HCT116 (cell line): ENCODE measurements at regions not wholly inside any gene's neighbourhood (a gene's known extent, or its start where the extent isn't known, plus 50 kb on each side); places are given as distances from the start of the nearest gene placed in this dataset.

Source experiments
- ATAC-seq: fragments of 200-7000 bp; cut with Tn5 transposase; 2 replicates; pipeline ENCODE4 v1.9.1; 2020; ENCODE audit warnings: mild to moderate bottlenecking, moderate library complexity
- BruUV-seq: library from RNA; stranded (reverse); fragments of 400-500 nt; replicated peaks from 2 replicates; lab custom pipeline; 2021; lab: Mats Ljungman, UMichigan
- CTCF ChIA-PET: fragments of 300-600 bp; sonication (Branson Sonifier 250); formaldehyde crosslinking; loops from one replicate; lab custom pipeline; 2021; ENCODE audit warnings: antibody characterized with exemption; lab: Charles Lee
- POLR2A ChIA-PET: fragments of 300-600, 350-600 bp; sonication (Branson Sonifier 250); formaldehyde crosslinking; loops from one replicate; lab custom pipeline; 2021; ENCODE audit warnings: antibody characterized with exemption; lab: Charles Lee
- RAD21 ChIA-PET, 2 experiments: fragments of 300-600 bp; sonication (Branson Sonifier 250); formaldehyde crosslinking; loops; one replicate each; lab custom pipeline; 2023; ENCODE audit warnings: low total read pairs in 2 of 2; ENCODE audit not compliant: uncharacterized antibody in 2 of 2, unreplicated experiment in 2 of 2, low non-redundant PET in 1 of 2; lab: Charles Lee
- DNase-seq: peaks from one replicate; pipeline ENCODE4 v3.0.0-alpha.2; 2010; ENCODE audit warnings: low read depth, low spot score
- H2AFZ ChIP-seq: fragments of 200-600 bp; shearing (Covaris generic), sonication (generic); 2 replicates; pipeline ENCODE4 v1.6.1; 2017; ENCODE audit warnings: low read depth, mixed run types, mixed read lengths, antibody characterized with exemption, low read length; ENCODE audit not compliant: poor library complexity, severe bottlenecking
- H3K27ac ChIP-seq: 2 replicates; pipeline ENCODE4 v1.5.1; 2012; ENCODE audit warnings: low read depth, low read length
- H3K27me3 ChIP-seq: fragments of 200-600 bp; sonication (generic); 2 replicates; pipeline ENCODE4 v1.6.1; 2016; ENCODE audit warnings: mixed run types, low read length, mixed read lengths; ENCODE audit not compliant: insufficient read depth
- H3K36me3 ChIP-seq, 2 experiments: fragments of 200-500 bp in 1 of 2; fragments of 200-600 bp in 1 of 2; sonication (Bioruptor generic) in 1 of 2; sonication (generic) in 1 of 2; 2 replicates each; pipeline versions ENCODE4 v1.5.1 to v1.6.1; 2014 to 2016; ENCODE audit warnings: low read length in 2 of 2, inconsistent platforms in 1 of 2, mixed read lengths in 1 of 2, mixed run types in 1 of 2; ENCODE audit not compliant: insufficient read depth in 2 of 2, control insufficient read depth in 1 of 2
- H3K4me1 ChIP-seq, 2 experiments: fragments of 200-600 bp in 1 of 2; sonication (generic) in 1 of 2; 2 replicates each; pipeline versions ENCODE4 v1.5.1 to v1.6.1; 2012 to 2017; ENCODE audit warnings: low read length in 2 of 2, inconsistent platforms in 1 of 2, mild to moderate bottlenecking in 1 of 2, mixed read lengths in 1 of 2, mixed run types in 1 of 2, moderate library complexity in 1 of 2; ENCODE audit not compliant: insufficient read depth in 2 of 2, control insufficient read depth in 1 of 2
- H3K4me2 ChIP-seq: fragments of 200-600 bp; sonication (generic); 2 replicates; pipeline ENCODE4 v1.6.1; 2017; ENCODE audit warnings: mixed run types, low read length, mixed read lengths
- H3K4me3 ChIP-seq, 2 experiments: fragments of 200-600 bp in 1 of 2; sonication (generic) in 1 of 2; replicated peaks in 1 of 2; 2 replicates each; pipeline ENCODE4 v1.5.1; 2011 to 2016; ENCODE audit warnings: low read length in 2 of 2, control low read depth in 1 of 2, low read depth in 1 of 2, mild to moderate bottlenecking in 1 of 2, mixed read lengths in 1 of 2, mixed run types in 1 of 2
- H3K79me2 ChIP-seq: fragments of 200-600 bp; sonication (generic); 2 replicates; pipeline ENCODE4 v1.6.1; 2017; ENCODE audit warnings: mild to moderate bottlenecking, mixed run types, low read length, moderate library complexity, mixed read lengths; ENCODE audit not compliant: insufficient read depth
- H3K9ac ChIP-seq: fragments of 200-600 bp; sonication (generic); 2 replicates; pipeline ENCODE4 v1.6.1; 2016; ENCODE audit warnings: low read length, mixed read lengths
- H3K9me2 ChIP-seq: fragments of 200-600 bp; sonication (generic), shearing (Covaris generic); 2 replicates; pipeline ENCODE4 v1.6.1; 2017; ENCODE audit warnings: mixed run types, mild to moderate bottlenecking, moderate library complexity; ENCODE audit not compliant: insufficient read depth
- H3K9me3 ChIP-seq, 2 experiments: fragments of 200-500 bp in 1 of 2; fragments of 200-600 bp in 1 of 2; sonication (Bioruptor generic) in 1 of 2; sonication (generic) in 1 of 2; 2 replicates each; pipeline ENCODE4 v1.6.1; 2014 to 2017; ENCODE audit warnings: low read length in 2 of 2, mixed read lengths in 2 of 2, inconsistent platforms in 1 of 2, low read depth in 1 of 2, mild to moderate bottlenecking in 1 of 2, mixed run types in 1 of 2, moderate library complexity in 1 of 2; ENCODE audit not compliant: control insufficient read depth in 1 of 2, insufficient read depth in 1 of 2
- H4K20me1 ChIP-seq: fragments of 200-600 bp; sonication (generic), shearing (Covaris generic); 2 replicates; pipeline ENCODE4 v1.6.1; 2017; ENCODE audit warnings: mixed run types, mild to moderate bottlenecking, moderate library complexity; ENCODE audit not compliant: insufficient read depth
- CTCF ChIP-seq, 3 experiments: fragments of 200-600 bp in 1 of 3; sonication (generic) in 1 of 3; IDR thresholded peaks in 2 of 3; conservative IDR thresholded peaks in 1 of 3; 2 replicates each; pipeline ENCODE4 v1.5.1; 2012 to 2017; ENCODE audit warnings: low read depth in 2 of 3, low read length in 2 of 3, antibody characterized with exemption in 1 of 3, borderline replicate concordance in 1 of 3, control low read depth in 1 of 3, mild to moderate bottlenecking in 1 of 3, mixed read lengths in 1 of 3, mixed run types in 1 of 3, moderate library complexity in 1 of 3; ENCODE audit not compliant: insufficient read depth in 1 of 3
- EGR1 ChIP-seq: IDR thresholded peaks from 2 replicates; pipeline ENCODE4 v1.6.1; 2012; ENCODE audit warnings: low read depth
- ELF1 ChIP-seq: IDR thresholded peaks from 2 replicates; pipeline ENCODE4 v1.6.1; 2012; ENCODE audit warnings: low read depth, borderline replicate concordance
- EZH2 ChIP-seq: fragments of 200-600 bp; sonication (generic); IDR thresholded peaks from 2 replicates; pipeline ENCODE4 v1.6.1; 2017; ENCODE audit warnings: antibody characterized with exemption, mixed run types
- EZH2phosphoT487 ChIP-seq: fragments of 200-600 bp; IDR thresholded peaks from 2 replicates; pipeline ENCODE4 v1.6.1; 2018; ENCODE audit warnings: antibody characterized with exemption, borderline replicate concordance
- FOSL1 ChIP-seq: IDR thresholded peaks from 2 replicates; pipeline ENCODE4 v1.6.1; 2012; ENCODE audit warnings: low read depth
- RAD21 ChIP-seq: IDR thresholded peaks from 2 replicates; pipeline ENCODE4 v1.6.1; 2012; ENCODE audit warnings: low read depth, mild to moderate bottlenecking
- YY1 ChIP-seq: IDR thresholded peaks from 2 replicates; pipeline ENCODE4 v1.6.1; 2011; ENCODE audit warnings: low read length, low read depth, moderate library complexity, mild to moderate bottlenecking; ENCODE audit not compliant: insufficient replicate concordance; ENCODE audit errors: extremely low read depth
- ZBTB33 ChIP-seq: IDR thresholded peaks from 2 replicates; pipeline ENCODE4 v1.6.1; 2011; ENCODE audit warnings: mild to moderate bottlenecking, low read length, moderate library complexity; ENCODE audit not compliant: insufficient replicate concordance; ENCODE audit errors: extremely low read depth
- intact Hi-C: fragments of 100-400 bp; cut with micrococcal nuclease; formaldehyde crosslinking; loops from 2 replicates; pipeline ENCODE4 v1.10.0; 2022

- ChIA-PET RAD21 (no interaction called here), CTCF (no interaction called here), POLR2A (no interaction called here)
- DNase-seq (no peak), ATAC-seq (no peak)
- Histone ChIP-seq H3K9me3 (no peaks in the 10 kb centered on the region), H3K9ac (no peak overlapping the region), H3K4me1 (no peaks in the 10 kb centered on the region), H3K27ac (no peak overlapping the region), H3K79me2 (no peaks in the 10 kb centered on the region), H3K36me3 (no peaks in the 10 kb centered on the region), H3K27me3 (no peaks in the 10 kb centered on the region), H3K9me2 (no peaks in the 10 kb centered on the region), H3K4me2 (no peak overlapping the region), H2AFZ (no peak overlapping the region), H4K20me1 (no peaks in the 10 kb centered on the region), H3K4me3 (no peak overlapping the region)
- no TSS peak for BruUV-seq
- intact Hi-C loops, result no loop called here
- no peak for TF ChIP-seq YY1
- no peak for TF ChIP-seq EZH2phosphoT487
- no peak for TF ChIP-seq CTCF (IDR thresholded peaks at IDR 0.05 in 2 of 3, conservative IDR thresholded peaks at IDR 0.05 in 1 of 3; ENCODE audit: borderline replicate concordance in 1 of 3, insufficient read depth in 1 of 3, low read depth in 2 of 3, low read length in 2 of 3)
- TF ChIP-seq EZH2, result no peak
- no peak for TF ChIP-seq FOSL1
Observed at GRCh38 chr1:2925918-2926317, 95.3 kb upstream of the ACTRT2 start.

- Histone ChIP-seq H3K27me3 (no peaks in the 10 kb centered on the region), H3K4me3 (no peak overlapping the region), H3K9ac (no peak overlapping the region), H3K79me2 (no peaks in the 10 kb centered on the region), H3K36me3 (no peaks in the 10 kb centered on the region), H2AFZ (no peak overlapping the region), H3K4me1 (no peaks in the 10 kb centered on the region), H3K27ac (no peak overlapping the region), H3K9me2 (no peaks in the 10 kb centered on the region), H4K20me1 (no peaks in the 10 kb centered on the region), H3K4me2 (no peak overlapping the region), H3K9me3 (no peaks in the 10 kb centered on the region)
- ChIA-PET CTCF (no interaction called here), POLR2A (no interaction called here), RAD21 (no interaction called here)
- TF ChIP-seq EZH2, result no peak
- TF ChIP-seq CTCF (IDR thresholded peaks at IDR 0.05 in 2 of 3, conservative IDR thresholded peaks at IDR 0.05 in 1 of 3; ENCODE audit: borderline replicate concordance in 1 of 3, insufficient read depth in 1 of 3, low read depth in 2 of 3, low read length in 2 of 3), result no peak
- TF ChIP-seq ZBTB33, result no peak
- no peak for TF ChIP-seq RAD21
- TF ChIP-seq EGR1, result no peak
- no peak for TF ChIP-seq ELF1
- DNase-seq (no peak), ATAC-seq (peak; percentile 16; the same call in 1 of the 2 replicates)
- intact Hi-C loops, result no loop called here
- no TSS peak for BruUV-seq
Observed at GRCh38 chr1:2926447-2927055, 94.7 kb upstream of the ACTRT2 start.
